T-helper 17 cell (primary cell): ENCODE measurements at regions not wholly inside any gene's neighbourhood (a gene's known extent, or its start where the extent isn't known, plus 50 kb on each side); places are given as distances from the start of the nearest gene placed in this dataset.
A peak's percentile ranks its signal among the peaks of the same experiment; 100 is the strongest.

Experiments used
- ATAC-seq: fragments of 150-1000 bp; cut with Tn5 transposase; 2 replicates; pipeline ENCODE4 v1.10.0; 2021; ENCODE audit warnings: mild to moderate bottlenecking, moderate library complexity
- DNase-seq, 3 donors: peaks; one replicate each; pipeline versions ENCODE4 v3.0.0 to v3.0.0-alpha.2; 2020 to 2021
- H3K9me3 ChIP-seq: one replicate; pipeline ENCODE4 v1.7.0; 2013; ENCODE audit warnings: low read length, mild to moderate bottlenecking; ENCODE audit not compliant: control insufficient read depth, poor library complexity, severe bottlenecking
- H3K27ac Mint-ChIP-seq: one replicate; pipeline ENCODE4 v1.8.0; 2022; ENCODE audit warnings: mild to moderate bottlenecking, moderate library complexity, mixed read lengths
- H3K27me3 Mint-ChIP-seq: one replicate; pipeline ENCODE4 v1.8.0; 2022; ENCODE audit warnings: mixed read lengths
- H3K36me3 Mint-ChIP-seq: one replicate; pipeline ENCODE4 v1.8.0; 2022; ENCODE audit warnings: low read depth, mixed read lengths
- H3K4me1 Mint-ChIP-seq: one replicate; pipeline ENCODE4 v1.8.0; 2022; ENCODE audit warnings: mild to moderate bottlenecking, mixed read lengths
- H3K4me3 Mint-ChIP-seq: one replicate; pipeline ENCODE4 v1.8.0; 2022; ENCODE audit warnings: mild to moderate bottlenecking, moderate library complexity, mixed read lengths

DNA sequence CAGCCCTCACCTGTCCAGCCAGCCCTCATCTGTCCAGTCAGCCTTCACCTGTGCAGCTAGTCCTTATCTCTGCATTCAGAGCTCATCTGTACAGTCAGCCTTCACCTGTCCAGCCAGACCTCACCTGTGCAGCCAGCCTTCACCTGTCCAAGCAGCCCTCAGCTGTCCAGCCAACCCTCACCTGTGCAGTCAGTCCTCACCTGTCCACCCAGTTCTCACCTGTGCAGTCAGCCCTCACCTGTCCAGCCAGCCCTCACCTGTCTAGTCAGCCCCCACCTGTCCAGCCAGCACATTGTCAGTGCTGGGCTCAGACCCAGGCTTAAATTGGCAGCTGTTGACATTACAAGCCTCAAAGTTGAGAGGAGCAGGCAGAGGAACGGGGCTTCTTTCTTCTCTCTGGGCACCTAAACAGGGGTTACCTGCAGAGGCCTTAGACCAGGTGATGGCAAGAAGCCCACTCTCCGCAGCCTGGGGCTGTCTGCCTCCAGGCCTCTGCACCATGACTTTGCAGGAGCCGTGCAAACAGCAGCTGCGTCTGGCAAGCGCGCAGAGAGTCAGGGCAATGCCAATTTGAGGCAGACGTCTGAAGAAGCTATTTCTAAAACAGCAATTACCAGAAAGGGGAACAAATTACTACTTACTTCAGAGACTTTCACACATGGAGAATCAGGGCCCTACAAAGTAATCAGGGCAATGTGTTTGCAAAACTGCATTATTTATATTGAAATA, 506.1 kb downstream of the NPHP4 start:
- no peaks in the 10 kb centered on the region for H3K36me3 Mint-ChIP-seq
- H3K4me1 Mint-ChIP-seq = peaks cover 8% of the 10 kb centered on the region
- H3K27ac Mint-ChIP-seq = no peak overlapping the region
- H3K9me3 ChIP-seq = no peaks in the 10 kb centered on the region
- no peak overlapping the region for H3K4me3 Mint-ChIP-seq
- peaks cover 6% of the 10 kb centered on the region for H3K27me3 Mint-ChIP-seq
- DNase-seq = no peak
- ATAC-seq = no peak

DNA sequence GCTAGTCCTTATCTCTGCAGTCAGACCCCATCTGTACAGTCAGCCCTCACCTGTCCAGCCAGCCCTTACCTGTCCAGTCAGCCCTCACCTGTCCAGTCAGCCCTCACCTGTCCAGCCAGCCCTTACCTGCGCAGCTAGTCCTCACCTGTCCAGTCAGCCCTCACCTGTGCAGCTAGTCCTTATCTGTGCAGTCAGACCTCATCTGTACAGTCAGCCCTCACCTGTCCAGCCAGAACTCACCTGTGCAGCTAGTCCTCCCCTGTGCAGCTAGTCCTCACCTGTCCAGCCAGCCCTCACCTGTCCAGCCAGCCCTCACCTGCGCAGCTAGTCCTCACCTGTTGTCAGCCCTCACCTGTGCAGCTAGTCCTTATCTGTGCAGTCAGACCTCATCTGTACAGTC, 506.8 kb downstream of the NPHP4 start:
- no peak for ATAC-seq
- Mint-ChIP-seq H3K4me1 (peaks cover 8% of the 10 kb centered on the region), H3K36me3 (no peaks in the 10 kb centered on the region), H3K4me3 (no peak overlapping the region), H3K27me3 (peaks cover 6% of the 10 kb centered on the region), H3K27ac (no peak overlapping the region)
- DNase-seq = no peak
- H3K9me3 ChIP-seq = no peaks in the 10 kb centered on the region

DNA sequence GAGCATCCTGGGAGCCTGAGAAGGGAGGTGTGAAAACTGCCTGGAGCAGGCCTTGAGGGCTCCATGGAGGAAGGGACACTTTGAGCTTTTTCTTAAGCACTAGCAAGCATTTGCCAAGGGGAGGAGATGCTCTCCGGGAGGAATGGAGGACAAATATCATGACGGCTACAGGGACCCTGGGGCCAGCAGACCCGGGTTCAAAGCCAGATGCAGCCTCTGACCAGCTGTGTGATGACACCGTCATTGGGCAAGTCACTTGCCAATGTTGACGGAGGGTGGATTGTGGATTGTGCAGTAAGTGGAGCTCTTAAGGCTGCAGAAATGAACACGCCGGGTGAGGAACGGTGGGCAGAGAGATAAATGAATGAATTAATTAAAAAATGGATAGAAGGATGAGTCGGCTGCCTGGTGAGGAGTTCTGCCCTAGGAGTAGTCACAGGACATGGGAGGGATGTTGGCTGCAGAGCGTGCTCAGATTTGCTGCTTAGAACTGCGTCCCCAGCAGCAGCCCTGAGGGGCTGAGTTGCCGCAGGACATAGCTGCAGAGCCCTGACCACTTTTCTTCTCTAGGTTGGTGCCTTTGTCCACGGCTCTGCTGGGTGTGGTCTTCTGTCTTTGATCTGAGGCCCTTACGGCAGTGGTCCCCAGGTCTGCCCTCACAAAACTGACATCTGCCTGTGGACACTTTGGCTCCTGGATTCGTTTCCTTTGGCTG, 507.6 kb downstream of the NPHP4 start:
- H3K4me1 Mint-ChIP-seq = peaks cover 8% of the 10 kb centered on the region
- H3K27ac Mint-ChIP-seq = no peak overlapping the region
- H3K27me3 Mint-ChIP-seq = peaks cover 6% of the 10 kb centered on the region

DNA sequence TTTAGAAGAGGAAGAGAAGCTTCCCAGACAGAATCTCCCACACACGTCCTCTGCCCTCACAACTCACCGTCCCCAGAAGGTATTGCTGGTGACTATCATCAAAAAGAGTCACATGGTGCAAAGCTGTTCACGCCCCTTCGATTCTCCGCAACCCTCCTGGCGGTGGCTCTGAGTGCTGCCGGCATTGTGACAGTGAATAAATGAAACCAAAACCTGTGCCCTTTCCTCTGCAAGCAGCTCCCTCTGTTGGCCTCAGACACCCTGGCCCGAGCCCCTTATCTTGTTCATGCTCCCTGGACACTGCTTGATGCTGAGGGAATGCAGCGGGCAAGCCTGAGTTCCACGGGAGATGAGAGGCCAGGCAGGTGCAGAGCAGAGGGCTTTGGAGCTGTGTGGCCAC, 510.3 kb downstream of the NPHP4 start:
- H3K36me3 Mint-ChIP-seq = no peaks in the 10 kb centered on the region
- peaks cover 21% of the 10 kb centered on the region for H3K27me3 Mint-ChIP-seq
- peak; percentile 73 for ATAC-seq
- peaks cover 8% of the 10 kb centered on the region for H3K4me1 Mint-ChIP-seq
- H3K27ac Mint-ChIP-seq = no peak overlapping the region
- H3K9me3 ChIP-seq = no peaks in the 10 kb centered on the region
- H3K4me3 Mint-ChIP-seq = no peak overlapping the region
- peak in 1 of 3 donors; percentile 16 for DNase-seq

More for the DNA sequence above, 507.6 kb downstream of the NPHP4 start:
- H3K9me3 ChIP-seq = no peaks in the 10 kb centered on the region
- Mint-ChIP-seq H3K36me3 (no peaks in the 10 kb centered on the region), H3K4me3 (no peak overlapping the region)
- no peak for DNase-seq
- ATAC-seq = no peak

DNA sequence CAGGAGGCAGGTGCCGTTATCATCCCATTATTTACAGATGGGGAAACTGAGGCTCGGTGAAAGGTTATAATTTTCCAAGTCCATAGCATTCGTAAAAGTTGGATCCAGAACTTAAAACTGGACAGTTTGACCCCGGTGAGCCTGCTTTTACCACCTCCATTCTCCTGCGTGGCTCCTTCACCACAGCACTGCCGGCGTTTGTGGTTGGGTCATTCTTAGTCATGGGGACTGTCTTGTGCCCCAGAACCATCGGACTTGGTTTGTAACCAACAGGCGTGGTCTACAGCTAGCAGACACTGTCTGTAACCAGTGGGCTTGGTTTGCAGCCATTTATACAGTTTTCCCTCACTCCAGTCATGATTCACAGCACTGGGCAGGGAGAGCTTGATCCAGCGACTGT, 511.3 kb downstream of the NPHP4 start:
- H3K4me1 Mint-ChIP-seq = peaks cover 8% of the 10 kb centered on the region
- no peak for ATAC-seq
- DNase-seq = no peak

DNA sequence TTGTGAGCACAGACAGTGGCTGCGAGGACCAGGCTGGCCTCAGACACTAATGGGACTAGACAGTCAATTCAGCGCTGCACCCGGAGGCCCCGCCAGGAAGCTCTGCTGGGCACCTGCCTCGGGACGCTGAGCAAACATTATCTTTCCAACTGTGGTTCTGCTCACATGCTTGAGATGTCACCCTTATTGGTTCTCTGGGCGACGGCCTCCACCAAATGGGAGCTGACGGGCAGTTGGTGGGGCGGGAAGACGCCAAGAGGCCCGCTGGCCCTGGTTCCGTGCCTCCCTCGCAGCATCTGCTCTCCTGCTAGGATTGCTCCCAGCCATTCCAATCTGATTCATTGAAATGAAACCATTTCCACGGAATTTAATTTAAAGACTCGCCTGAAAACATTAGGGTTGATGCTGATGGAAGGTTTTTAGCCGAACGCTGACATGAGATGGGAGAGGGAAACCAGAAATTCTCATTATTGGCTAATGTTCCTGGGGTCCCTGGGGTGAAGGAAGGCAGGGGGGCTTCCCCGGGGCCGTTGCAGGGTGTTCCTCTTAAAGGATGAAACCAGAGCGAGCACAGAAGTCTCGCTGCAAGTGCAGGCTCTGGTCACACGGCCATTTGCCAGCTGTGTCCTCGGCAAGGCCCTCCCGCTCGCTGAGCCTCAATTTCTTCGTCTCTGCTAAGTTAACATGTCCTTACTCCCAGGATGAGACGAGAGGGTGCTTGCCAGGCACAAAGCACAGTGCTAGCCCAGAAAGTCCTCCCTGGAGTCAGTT, 512.2 kb downstream of the NPHP4 start:
- H3K9me3 ChIP-seq = no peaks in the 10 kb centered on the region
- ATAC-seq = no peak
- Mint-ChIP-seq H3K27me3 (peaks cover 27% of the 10 kb centered on the region), H3K4me3 (no peak overlapping the region), H3K27ac (no peak overlapping the region), H3K36me3 (no peaks in the 10 kb centered on the region), H3K4me1 (peaks cover 8% of the 10 kb centered on the region)
- DNase-seq = no peak

More for the DNA sequence above, 511.3 kb downstream of the NPHP4 start:
- no peak overlapping the region for H3K27ac Mint-ChIP-seq
- peaks cover 27% of the 10 kb centered on the region for H3K27me3 Mint-ChIP-seq
- H3K4me3 Mint-ChIP-seq = no peak overlapping the region
- H3K36me3 Mint-ChIP-seq = no peaks in the 10 kb centered on the region
- H3K9me3 ChIP-seq = no peaks in the 10 kb centered on the region

DNA sequence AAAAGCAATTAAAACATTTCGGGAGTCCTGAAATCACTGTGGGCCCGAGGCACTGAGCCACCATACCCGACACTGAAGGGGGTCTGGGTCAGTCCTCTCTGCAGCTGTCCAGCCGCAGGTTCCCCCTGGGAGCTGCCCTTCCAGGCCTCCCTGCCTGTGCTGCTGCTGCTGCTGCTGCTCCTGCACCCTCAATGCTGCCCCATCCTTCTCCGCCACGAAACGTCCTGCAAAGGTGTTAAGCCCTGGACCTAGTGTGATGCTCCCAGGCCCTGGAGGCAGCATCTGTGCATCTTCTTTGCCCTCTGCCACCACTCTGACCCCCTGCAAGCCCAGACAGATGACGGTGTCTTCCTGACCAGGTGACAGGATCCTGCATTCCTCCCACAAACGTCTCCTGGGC, 513.3 kb downstream of the NPHP4 start:
- ATAC-seq (no peak), DNase-seq (no peak)
- H3K4me1 Mint-ChIP-seq = peaks cover 8% of the 10 kb centered on the region
- no peaks in the 10 kb centered on the region for H3K36me3 Mint-ChIP-seq
- no peak overlapping the region for H3K27ac Mint-ChIP-seq
- no peaks in the 10 kb centered on the region for H3K9me3 ChIP-seq
- H3K27me3 Mint-ChIP-seq = peaks cover 27% of the 10 kb centered on the region
- H3K4me3 Mint-ChIP-seq = no peak overlapping the region

DNA sequence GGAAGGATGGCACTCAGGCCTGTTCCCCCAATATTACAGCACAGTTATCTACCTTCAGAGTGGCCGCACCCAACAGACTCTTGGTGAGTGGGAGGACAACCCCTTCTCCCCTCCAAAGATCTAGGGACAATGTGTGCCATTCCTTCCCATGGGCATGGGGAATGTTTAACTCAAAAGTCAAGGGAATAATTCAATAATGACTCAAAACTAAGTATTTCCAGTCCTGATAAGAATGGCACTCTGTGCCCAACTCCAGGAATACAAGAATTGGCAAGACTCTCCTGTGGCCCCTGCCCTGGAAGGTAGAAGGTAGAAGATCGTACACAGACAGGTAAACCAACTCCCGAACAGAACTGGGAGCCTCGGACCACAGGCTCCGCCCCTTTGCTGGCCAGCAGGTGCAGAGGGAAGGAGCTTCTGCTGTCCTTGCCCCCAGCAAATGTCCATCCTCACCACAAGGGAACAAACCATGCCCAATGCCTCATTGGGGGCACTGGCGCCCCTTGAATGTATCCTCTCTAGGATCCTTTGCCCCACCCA, 514.0 kb downstream of the NPHP4 start:
- H3K36me3 Mint-ChIP-seq = no peaks in the 10 kb centered on the region
- H3K27me3 Mint-ChIP-seq = peaks cover 27% of the 10 kb centered on the region
- H3K4me3 Mint-ChIP-seq = no peak overlapping the region
- H3K4me1 Mint-ChIP-seq = peaks cover 8% of the 10 kb centered on the region
- no peaks in the 10 kb centered on the region for H3K9me3 ChIP-seq
- ATAC-seq (no peak), DNase-seq (no peak)
- no peak overlapping the region for H3K27ac Mint-ChIP-seq

DNA sequence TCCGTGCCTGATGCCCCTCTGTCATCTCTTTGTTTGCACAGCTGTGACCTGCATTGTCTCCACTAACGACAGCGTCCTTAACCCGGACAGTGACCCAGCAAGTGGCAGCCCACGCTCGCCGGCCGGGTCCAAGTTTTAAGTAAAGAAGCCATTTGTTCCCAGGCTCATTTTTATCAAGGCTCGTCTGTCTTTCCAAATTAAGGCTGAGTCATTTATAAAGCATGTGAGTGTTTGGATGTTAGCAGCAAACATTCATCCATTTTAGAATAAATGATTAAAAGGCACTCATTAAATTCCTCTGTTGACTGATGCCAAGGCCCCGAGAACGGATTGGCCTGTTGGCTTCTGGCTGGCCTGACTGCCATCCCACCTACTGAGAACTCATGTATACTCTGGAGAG, 514.5 kb downstream of the NPHP4 start:
- peaks cover 22% of the 10 kb centered on the region for H3K27me3 Mint-ChIP-seq
- ATAC-seq (no peak), DNase-seq (no peak)
- H3K4me1 Mint-ChIP-seq = peaks cover 4% of the 10 kb centered on the region
- no peaks in the 10 kb centered on the region for H3K9me3 ChIP-seq
- no peak overlapping the region for H3K4me3 Mint-ChIP-seq
- H3K36me3 Mint-ChIP-seq = no peaks in the 10 kb centered on the region
- H3K27ac Mint-ChIP-seq = no peak overlapping the region

DNA sequence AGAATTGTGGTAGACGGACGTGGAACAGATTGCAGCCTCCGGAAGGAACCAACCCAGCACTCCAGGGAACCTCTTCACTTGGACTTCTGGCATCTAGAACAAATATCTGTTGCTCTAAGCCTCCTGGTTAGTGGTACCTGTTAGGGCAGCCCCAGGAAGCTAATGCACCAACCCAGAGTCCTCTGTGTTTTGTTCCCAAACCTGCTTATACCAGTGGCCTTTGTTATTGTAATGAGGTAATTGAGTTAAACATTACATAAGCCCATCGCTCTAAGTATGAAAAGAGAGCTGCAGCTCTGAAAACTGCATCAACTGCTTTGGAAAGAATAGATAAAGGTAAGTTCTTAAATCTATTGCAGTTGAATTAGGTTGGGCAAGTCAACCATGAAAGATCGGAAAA, 516.7 kb downstream of the NPHP4 start:
- H3K36me3 Mint-ChIP-seq = no peaks in the 10 kb centered on the region
- H3K4me3 Mint-ChIP-seq = no peak overlapping the region
- ATAC-seq (no peak), DNase-seq (no peak)
- no peaks in the 10 kb centered on the region for H3K4me1 Mint-ChIP-seq
- peaks cover 21% of the 10 kb centered on the region for H3K27me3 Mint-ChIP-seq
- no peaks in the 10 kb centered on the region for H3K9me3 ChIP-seq
- no peak overlapping the region for H3K27ac Mint-ChIP-seq

DNA sequence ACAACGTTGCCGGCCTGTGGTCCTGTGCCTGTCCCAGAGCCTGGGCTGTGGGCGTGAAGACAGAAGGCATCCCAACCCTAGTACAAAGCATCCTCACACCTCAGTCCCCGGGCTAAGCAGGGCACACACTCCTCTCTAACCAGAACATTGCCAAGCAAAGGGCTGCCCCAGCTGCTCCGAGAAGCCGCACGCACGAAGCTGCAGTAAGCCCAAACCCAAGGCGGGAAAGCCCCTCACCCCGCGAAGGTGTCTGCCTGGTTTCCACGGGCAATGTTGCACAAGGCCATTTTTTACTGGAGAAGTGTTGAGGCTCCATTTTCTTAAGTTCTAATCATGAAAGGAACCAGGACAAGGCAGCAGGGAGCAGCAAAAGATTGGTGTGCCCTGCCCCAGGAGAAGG, 519.0 kb downstream of the NPHP4 start:
- DNase-seq (no peak), ATAC-seq (no peak)
- no peak overlapping the region for H3K4me3 Mint-ChIP-seq
- peaks cover 15% of the 10 kb centered on the region for H3K27me3 Mint-ChIP-seq
- no peaks in the 10 kb centered on the region for H3K9me3 ChIP-seq
- no peak overlapping the region for H3K27ac Mint-ChIP-seq
- H3K36me3 Mint-ChIP-seq = no peaks in the 10 kb centered on the region
- no peaks in the 10 kb centered on the region for H3K4me1 Mint-ChIP-seq

DNA sequence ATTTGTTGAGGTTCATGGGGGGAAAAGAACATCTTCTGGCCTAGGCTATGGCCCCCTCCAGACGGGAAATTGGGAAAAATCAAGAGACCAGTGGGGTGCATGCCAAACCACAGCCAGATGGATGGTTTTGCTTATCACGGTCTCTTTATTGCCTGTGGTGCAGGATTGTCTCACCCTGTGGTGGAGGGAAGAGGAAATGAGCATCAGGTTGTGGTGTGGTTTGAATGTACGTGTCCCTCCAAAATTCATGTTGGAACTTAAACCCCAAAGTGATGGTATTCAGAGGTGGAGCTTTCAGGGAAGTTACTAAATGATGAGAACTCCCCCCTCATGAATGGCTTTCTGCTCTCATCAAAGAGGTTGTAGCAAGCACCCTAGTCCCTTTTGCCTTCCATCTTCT, 525.7 kb downstream of the NPHP4 start:
- Mint-ChIP-seq H3K27ac (no peak overlapping the region), H3K27me3 (peaks cover 4% of the 10 kb centered on the region), H3K4me3 (no peak overlapping the region), H3K4me1 (peaks cover 7% of the 10 kb centered on the region), H3K36me3 (peaks cover 2% of the 10 kb centered on the region)
- H3K9me3 ChIP-seq = no peaks in the 10 kb centered on the region
- no peak for ATAC-seq
- DNase-seq = no peak

DNA sequence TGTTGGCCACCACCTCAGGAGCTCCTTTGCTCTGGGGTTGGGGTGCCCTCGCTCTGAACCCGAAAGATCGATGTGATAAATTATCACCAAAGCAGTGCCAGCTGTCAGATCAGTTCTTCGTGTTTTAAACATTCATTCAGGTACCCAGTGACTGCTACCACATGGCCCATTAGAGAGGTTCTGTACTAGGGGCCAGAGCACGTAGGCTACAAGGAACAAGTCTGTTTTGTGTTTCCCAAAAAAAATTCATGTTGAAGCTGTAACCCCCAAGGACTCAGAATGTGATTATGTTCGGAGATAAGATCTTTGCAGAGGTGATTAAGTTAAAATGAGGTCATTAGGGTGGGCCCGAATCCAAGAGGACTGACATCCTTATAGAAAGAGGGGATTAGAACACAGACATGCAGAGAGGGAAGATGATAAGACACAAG, 526.9 kb downstream of the NPHP4 start:
- H3K36me3 Mint-ChIP-seq = peaks cover 2% of the 10 kb centered on the region
- DNase-seq (no peak), ATAC-seq (no peak)
- H3K27ac Mint-ChIP-seq = no peak overlapping the region
- peaks cover 7% of the 10 kb centered on the region for H3K4me1 Mint-ChIP-seq
- H3K4me3 Mint-ChIP-seq = no peak overlapping the region
- H3K9me3 ChIP-seq = no peaks in the 10 kb centered on the region
- H3K27me3 Mint-ChIP-seq = peaks cover 4% of the 10 kb centered on the region
